ENCODE measurements at regions not wholly inside any gene's neighbourhood (a gene's known extent, or its start where the extent isn't known, plus 50 kb on each side); places are given as distances from the start of the nearest gene placed in this dataset.

DNA sequence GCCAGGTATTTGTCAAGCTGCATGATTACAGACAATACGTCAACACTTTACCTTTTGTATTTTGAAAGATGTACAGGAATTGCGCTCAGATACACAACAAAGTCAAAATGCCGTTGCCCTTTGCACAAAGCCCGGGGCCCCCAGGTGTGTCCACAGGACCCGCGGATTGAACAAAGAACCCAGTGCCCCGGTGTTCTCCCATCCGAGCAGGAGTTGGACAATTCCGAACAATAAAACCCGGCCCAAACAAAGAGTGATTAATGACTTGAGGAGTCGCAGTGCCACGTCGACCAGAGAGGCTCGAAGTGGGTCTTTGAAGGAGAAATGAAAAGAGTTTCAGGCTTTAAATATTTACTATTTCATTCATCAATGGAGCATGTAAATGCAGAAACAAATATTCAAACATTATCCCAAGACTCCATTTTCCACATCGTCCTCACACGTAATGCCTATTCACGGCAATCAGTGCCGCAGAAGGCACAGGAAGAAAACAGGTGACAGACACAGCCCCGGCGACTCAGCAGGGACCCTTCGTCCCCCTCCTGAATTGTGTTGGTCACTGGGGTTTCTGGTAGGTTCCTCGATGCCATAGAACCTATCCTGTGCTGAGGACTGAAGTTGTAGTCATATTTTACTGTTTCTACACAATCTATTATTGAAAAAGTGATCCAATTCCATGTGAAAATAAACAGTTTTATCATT lies 70.9 kb upstream of the MGMT start:
- TF ChIP-seq, protein P1, sequence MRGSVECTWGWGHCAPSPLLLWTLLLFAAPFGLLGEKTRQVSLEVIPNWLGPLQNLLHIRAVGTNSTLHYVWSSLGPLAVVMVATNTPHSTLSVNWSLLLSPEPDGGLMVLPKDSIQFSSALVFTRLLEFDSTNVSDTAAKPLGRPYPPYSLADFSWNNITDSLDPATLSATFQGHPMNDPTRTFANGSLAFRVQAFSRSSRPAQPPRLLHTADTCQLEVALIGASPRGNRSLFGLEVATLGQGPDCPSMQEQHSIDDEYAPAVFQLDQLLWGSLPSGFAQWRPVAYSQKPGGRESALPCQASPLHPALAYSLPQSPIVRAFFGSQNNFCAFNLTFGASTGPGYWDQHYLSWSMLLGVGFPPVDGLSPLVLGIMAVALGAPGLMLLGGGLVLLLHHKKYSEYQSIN (CRISPR knock-in tag; IDR thresholded peaks at IDR 0.05; ENCODE audit: borderline replicate concordance) = no peak
- TF ChIP-seq MTF2 (CRISPR knock-in tag; IDR thresholded peaks at IDR 0.05; ENCODE audit: borderline replicate concordance) (no peak), ZFP36L1 (CRISPR knock-in tag; IDR thresholded peaks at IDR 0.05) (no peak), MAFF (IDR thresholded peaks at IDR 0.05; ENCODE audit: low read depth, low read length) (no peak), FOXA1 (IDR thresholded peaks at IDR 0.05) (no peak), FOXA1 (CRISPR knock-in tag; IDR thresholded peaks at IDR 0.05) (no peak), RFX5 (IDR thresholded peaks at IDR 0.05; ENCODE audit: low read depth, low read length) (no peak), ZNF720 (CRISPR knock-in tag; IDR thresholded peaks at IDR 0.05) (no peak), NFE2 (CRISPR knock-in tag; IDR thresholded peaks at IDR 0.05) (no peak), MAFG (CRISPR knock-in tag; IDR thresholded peaks at IDR 0.05) (no peak), SRSF9 (IDR thresholded peaks at IDR 0.05; ENCODE audit: borderline replicate concordance, insufficient read depth, low read depth, low read length, poor library complexity, severe bottlenecking) (no peak), IKZF1 (IDR thresholded peaks at IDR 0.05) (no peak)
- TF ChIP-seq, protein P2, sequence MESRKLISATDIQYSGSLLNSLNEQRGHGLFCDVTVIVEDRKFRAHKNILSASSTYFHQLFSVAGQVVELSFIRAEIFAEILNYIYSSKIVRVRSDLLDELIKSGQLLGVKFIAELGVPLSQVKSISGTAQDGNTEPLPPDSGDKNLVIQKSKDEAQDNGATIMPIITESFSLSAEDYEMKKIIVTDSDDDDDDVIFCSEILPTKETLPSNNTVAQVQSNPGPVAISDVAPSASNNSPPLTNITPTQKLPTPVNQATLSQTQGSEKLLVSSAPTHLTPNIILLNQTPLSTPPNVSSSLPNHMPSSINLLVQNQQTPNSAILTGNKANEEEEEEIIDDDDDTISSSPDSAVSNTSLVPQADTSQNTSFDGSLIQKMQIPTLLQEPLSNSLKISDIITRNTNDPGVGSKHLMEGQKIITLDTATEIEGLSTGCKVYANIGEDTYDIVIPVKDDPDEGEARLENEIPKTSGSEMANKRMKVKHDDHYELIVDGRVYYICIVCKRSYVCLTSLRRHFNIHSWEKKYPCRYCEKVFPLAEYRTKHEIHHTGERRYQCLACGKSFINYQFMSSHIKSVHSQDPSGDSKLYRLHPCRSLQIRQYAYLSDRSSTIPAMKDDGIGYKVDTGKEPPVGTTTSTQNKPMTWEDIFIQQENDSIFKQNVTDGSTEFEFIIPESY (CRISPR knock-in tag; IDR thresholded peaks at IDR 0.05) = no peak
- TF ChIP-seq, protein P3, sequence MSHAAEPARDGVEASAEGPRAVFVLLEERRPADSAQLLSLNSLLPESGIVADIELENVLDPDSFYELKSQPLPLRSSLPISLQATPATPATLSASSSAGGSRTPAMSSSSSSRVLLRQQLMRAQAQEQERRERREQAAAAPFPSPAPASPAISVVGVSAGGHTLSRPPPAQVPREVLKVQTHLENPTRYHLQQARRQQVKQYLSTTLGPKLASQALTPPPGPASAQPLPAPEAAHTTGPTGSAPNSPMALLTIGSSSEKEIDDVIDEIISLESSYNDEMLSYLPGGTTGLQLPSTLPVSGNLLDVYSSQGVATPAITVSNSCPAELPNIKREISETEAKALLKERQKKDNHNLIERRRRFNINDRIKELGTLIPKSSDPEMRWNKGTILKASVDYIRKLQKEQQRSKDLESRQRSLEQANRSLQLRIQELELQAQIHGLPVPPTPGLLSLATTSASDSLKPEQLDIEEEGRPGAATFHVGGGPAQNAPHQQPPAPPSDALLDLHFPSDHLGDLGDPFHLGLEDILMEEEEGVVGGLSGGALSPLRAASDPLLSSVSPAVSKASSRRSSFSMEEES (CRISPR knock-in tag; IDR thresholded peaks at IDR 0.05) = no peak
- TF ChIP-seq, protein P4, sequence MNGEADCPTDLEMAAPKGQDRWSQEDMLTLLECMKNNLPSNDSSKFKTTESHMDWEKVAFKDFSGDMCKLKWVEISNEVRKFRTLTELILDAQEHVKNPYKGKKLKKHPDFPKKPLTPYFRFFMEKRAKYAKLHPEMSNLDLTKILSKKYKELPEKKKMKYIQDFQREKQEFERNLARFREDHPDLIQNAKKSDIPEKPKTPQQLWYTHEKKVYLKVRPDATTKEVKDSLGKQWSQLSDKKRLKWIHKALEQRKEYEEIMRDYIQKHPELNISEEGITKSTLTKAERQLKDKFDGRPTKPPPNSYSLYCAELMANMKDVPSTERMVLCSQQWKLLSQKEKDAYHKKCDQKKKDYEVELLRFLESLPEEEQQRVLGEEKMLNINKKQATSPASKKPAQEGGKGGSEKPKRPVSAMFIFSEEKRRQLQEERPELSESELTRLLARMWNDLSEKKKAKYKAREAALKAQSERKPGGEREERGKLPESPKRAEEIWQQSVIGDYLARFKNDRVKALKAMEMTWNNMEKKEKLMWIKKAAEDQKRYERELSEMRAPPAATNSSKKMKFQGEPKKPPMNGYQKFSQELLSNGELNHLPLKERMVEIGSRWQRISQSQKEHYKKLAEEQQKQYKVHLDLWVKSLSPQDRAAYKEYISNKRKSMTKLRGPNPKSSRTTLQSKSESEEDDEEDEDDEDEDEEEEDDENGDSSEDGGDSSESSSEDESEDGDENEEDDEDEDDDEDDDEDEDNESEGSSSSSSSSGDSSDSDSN (CRISPR knock-in tag; IDR thresholded peaks at IDR 0.05) = no peak
- TF ChIP-seq, protein P5, sequence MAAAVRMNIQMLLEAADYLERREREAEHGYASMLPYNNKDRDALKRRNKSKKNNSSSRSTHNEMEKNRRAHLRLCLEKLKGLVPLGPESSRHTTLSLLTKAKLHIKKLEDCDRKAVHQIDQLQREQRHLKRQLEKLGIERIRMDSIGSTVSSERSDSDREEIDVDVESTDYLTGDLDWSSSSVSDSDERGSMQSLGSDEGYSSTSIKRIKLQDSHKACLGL (CRISPR knock-in tag; IDR thresholded peaks at IDR 0.05) = no peak
- Histone ChIP-seq H3K79me2 (ENCODE audit: insufficient read depth, low read length) (no peaks in the 10 kb centered on the region), H3K36me3 (replicated peaks in 1 of 2; ENCODE audit: control insufficient read depth in 1 of 2, insufficient read depth in 2 of 2, low read length in 2 of 2) (no peaks in the 10 kb centered on the region), H4K20me1 (ENCODE audit: insufficient read depth, low read length) (no peaks in the 10 kb centered on the region), H3K4me3 (replicated peaks in 1 of 3; ENCODE audit: insufficient read depth in 1 of 3, low read depth in 2 of 3, low read length in 3 of 3) (no peak overlapping the region), H3K27me3 (ENCODE audit: control insufficient read depth in 1 of 2, insufficient read depth in 2 of 2, low read length in 2 of 2) (peaks cover 0 to 49% of the 10 kb centered on the region in 2 experiments; a peak in 3 of 5 replicates), H3K9ac (ENCODE audit: insufficient read depth, low read depth, low read length) (no peak overlapping the region), H3K27ac (ENCODE audit: extremely low read length, insufficient read depth, low read length) (no peak overlapping the region), H2AFZ (ENCODE audit: low read length) (no peak overlapping the region), H3K4me2 (ENCODE audit: low read depth, low read length) (no peak overlapping the region), H3K9me3 (ENCODE audit: low read length) (no peaks in the 10 kb centered on the region), H3K4me1 (ENCODE audit: insufficient read depth, low read length) (no peaks in the 10 kb centered on the region)
- no peak for ATAC-seq
- ChIA-PET CTCF (ENCODE audit: low intra/inter-chr PET ratio, low total read pairs) (no interaction called here), POLR2A (no interaction called here)
- 31% methylated on average over 22 of the region's 22 CpGs for WGBS (ENCODE audit: low lambda C conversion rate)
- no peak for DNase-seq (ENCODE audit: low spot score)
- intact Hi-C loops (cut with micrococcal nuclease; ENCODE audit: unreplicated experiment) = no loop called here
- no peak for FAIRE-seq
- BruUV-seq (replicated peaks) = no TSS peak
- in situ Hi-C loops (cut with HindIII; ENCODE audit: extremely low pct_ligation_motif_present, low pct_unique_long_range_greater_than_20kb) = no loop called here

Measured in HepG2 (cell line).